GM12874 (cell line): ENCODE measurements at regions not wholly inside any gene's neighbourhood (a gene's known extent, or its start where the extent isn't known, plus 50 kb on each side); places are given as distances from the start of the nearest gene placed in this dataset.

Experiments
- CTCF ChIP-seq: IDR thresholded peaks from 2 replicates; pipeline ENCODE4 v1.5.1; 2011; ENCODE audit warnings: low read depth, mild to moderate bottlenecking, control low read depth, low read length, moderate library complexity; ENCODE audit not compliant: insufficient read depth

- no peak for TF ChIP-seq CTCF
Measured at GRCh38 chr6:50658561-50658960, 54.8 kb upstream of the TFAP2D start.

- TF ChIP-seq CTCF, result no peak
Measured at GRCh38 chr6:50661636-50662035, 51.7 kb upstream of the TFAP2D start.
